Activated CD8-positive, alpha-beta T cell treated with anti-CD3 and anti-CD28 coated beads for 36 hours (primary cell): ENCODE measurements at regions not wholly inside any gene's neighbourhood (a gene's known extent, or its start where the extent isn't known, plus 50 kb on each side); places are given as distances from the start of the nearest gene placed in this dataset.

Experiments used
- ATAC-seq: fragments of 200-7000 bp; cut with Tn5 transposase; one replicate; pipeline ENCODE4 v1.10.0; 2021; ENCODE audit warnings: mild to moderate bottlenecking, moderate library complexity
- CTCF ChIA-PET: fragments of 350-600 bp; sonication (Branson Sonifier 250); formaldehyde crosslinking; loops from one replicate; lab custom pipeline; 2021; ENCODE audit warnings: antibody characterized with exemption; lab: Charles Lee
- POLR2A ChIA-PET: fragments of 350-600 bp; sonication (Branson Sonifier 250); formaldehyde crosslinking; loops from one replicate; lab custom pipeline; 2021; ENCODE audit warnings: antibody characterized with exemption; lab: Charles Lee
- DNase-seq: peaks from one replicate; pipeline ENCODE4 v3.0.0-alpha.2; 2020
- H3K27ac Mint-ChIP-seq: one replicate; pipeline ENCODE4 v1.8.0; 2021; ENCODE audit warnings: mild to moderate bottlenecking, mixed read lengths
- H3K27me3 Mint-ChIP-seq: one replicate; pipeline ENCODE4 v1.8.0; 2021; ENCODE audit warnings: mixed read lengths
- H3K36me3 Mint-ChIP-seq: one replicate; pipeline ENCODE4 v1.8.0; 2021; ENCODE audit warnings: low read depth, mixed read lengths
- H3K4me1 Mint-ChIP-seq: one replicate; pipeline ENCODE4 v1.8.0; 2021; ENCODE audit warnings: low read depth, mixed read lengths
- H3K4me3 Mint-ChIP-seq: one replicate; pipeline ENCODE4 v1.8.0; 2021; ENCODE audit warnings: mild to moderate bottlenecking, moderate library complexity, mixed read lengths
- H3K9me3 Mint-ChIP-seq: one replicate; pipeline ENCODE4 v1.8.0; 2021; ENCODE audit warnings: mixed read lengths
- intact Hi-C: fragments of 100-400 bp; cut with micrococcal nuclease; formaldehyde crosslinking; loops from one replicate; pipeline ENCODE4 v1.10.0; 2022
- TF ChIP-seq, protein P1 (sequence below): fragments of 200-600 bp; IDR thresholded peaks from one replicate; pipeline ENCODE4 v1.8.0; 2022; ENCODE audit warnings: antibody characterized with exemption, mild to moderate bottlenecking

DNA sequence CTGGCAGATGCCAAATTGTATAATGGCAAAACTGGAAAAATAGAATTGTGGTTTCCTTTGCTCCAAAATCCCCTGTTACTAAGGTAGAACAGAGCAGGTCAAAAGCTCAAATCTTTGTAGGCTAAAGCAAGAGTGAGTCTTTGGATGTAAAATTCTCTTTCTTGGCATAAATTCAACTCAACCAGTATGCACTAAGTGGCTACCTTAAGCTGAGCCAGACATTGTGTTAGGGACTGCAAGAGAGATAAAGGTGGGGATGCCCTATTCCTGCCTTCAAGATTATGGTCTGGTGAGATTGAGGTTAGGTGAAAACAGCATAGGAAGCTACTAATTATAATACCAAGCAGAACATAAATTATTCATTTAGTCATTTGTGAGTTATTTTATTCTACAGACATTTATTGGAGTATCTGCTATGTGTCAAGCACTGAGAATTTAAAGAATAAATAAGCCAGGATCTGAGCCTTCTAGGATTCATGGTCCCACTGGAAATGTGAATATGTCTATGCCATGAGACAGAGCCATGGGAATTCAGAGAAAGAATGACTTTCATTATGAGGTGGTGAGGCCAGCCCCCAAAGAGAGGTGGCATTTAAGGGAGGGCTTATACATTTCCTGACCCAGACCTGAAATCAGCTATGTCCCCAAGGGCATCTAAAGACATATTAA, 198.0 kb upstream of the NCKAP5 start:
- H3K27ac Mint-ChIP-seq = no peak overlapping the region
- TF ChIP-seq, protein P1, sequence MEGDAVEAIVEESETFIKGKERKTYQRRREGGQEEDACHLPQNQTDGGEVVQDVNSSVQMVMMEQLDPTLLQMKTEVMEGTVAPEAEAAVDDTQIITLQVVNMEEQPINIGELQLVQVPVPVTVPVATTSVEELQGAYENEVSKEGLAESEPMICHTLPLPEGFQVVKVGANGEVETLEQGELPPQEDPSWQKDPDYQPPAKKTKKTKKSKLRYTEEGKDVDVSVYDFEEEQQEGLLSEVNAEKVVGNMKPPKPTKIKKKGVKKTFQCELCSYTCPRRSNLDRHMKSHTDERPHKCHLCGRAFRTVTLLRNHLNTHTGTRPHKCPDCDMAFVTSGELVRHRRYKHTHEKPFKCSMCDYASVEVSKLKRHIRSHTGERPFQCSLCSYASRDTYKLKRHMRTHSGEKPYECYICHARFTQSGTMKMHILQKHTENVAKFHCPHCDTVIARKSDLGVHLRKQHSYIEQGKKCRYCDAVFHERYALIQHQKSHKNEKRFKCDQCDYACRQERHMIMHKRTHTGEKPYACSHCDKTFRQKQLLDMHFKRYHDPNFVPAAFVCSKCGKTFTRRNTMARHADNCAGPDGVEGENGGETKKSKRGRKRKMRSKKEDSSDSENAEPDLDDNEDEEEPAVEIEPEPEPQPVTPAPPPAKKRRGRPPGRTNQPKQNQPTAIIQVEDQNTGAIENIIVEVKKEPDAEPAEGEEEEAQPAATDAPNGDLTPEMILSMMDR = no peak
- no peak overlapping the region for H3K4me3 Mint-ChIP-seq
- intact Hi-C loops = no loop called here
- no peaks in the 10 kb centered on the region for H3K27me3 Mint-ChIP-seq
- POLR2A ChIA-PET = no interaction called here
- H3K36me3 Mint-ChIP-seq = no peaks in the 10 kb centered on the region
- no peaks in the 10 kb centered on the region for H3K9me3 Mint-ChIP-seq
- no peaks in the 10 kb centered on the region for H3K4me1 Mint-ChIP-seq
- CTCF ChIA-PET = interaction anchor here (1.6 kb wide), 1 partner anchor 13 kb away, joined by 4 read pairs; no protein-coding TSS in a partner anchor
- ATAC-seq (no peak), DNase-seq (no peak)

GRCh38 chr2:133768256-133768655, 200.0 kb upstream of the NCKAP5 start:
- ChIA-PET CTCF (interaction anchor here (0.9 kb wide), 1 partner anchor 76 kb away, joined by 3 read pairs; no protein-coding TSS in a partner anchor), POLR2A (no interaction called here)
- ATAC-seq (no peak), DNase-seq (no peak)
- no peaks in the 10 kb centered on the region for H3K36me3 Mint-ChIP-seq
- H3K27me3 Mint-ChIP-seq = peaks cover 2% of the 10 kb centered on the region
- intact Hi-C loops = no loop called here
- TF ChIP-seq, protein P1 = no peak
- H3K9me3 Mint-ChIP-seq = no peaks in the 10 kb centered on the region
- no peak overlapping the region for H3K4me3 Mint-ChIP-seq
- H3K27ac Mint-ChIP-seq = no peak overlapping the region
- H3K4me1 Mint-ChIP-seq = no peaks in the 10 kb centered on the region

DNA sequence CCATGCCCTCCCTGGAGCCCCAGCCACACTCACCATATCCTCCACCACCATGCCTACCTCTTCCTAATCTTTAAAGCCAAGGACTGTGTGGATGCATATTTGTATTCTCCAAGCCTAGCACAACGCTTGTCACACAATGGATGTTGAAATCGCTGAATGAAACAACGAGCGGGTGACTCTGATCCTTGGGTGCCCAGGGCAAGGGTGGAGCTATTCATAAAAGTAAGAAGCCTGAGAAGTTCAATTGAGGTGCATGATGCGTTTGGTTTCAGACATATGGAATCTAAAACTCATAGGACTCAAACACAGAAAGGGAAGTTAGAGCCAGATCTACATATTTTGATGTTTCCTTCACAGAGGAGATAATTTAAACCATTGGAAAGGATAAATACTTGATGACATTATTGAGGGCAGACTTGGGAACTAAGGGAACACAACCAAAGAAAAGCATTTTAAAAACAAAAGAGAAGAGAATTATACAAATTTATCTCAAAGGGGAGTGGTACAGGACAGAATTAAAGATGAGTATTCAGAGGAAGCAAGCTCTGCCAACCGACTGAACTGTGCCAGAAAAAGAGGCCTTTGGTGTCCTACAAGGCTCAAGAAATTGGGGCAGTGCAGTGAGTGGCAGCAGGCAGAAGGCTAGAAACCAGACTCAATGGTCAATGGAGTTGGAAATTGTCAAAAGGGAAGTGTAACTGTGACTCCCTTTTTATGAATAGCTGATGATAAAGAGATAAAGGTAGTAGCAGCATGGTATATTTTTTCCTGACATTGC, 200.6 kb upstream of the NCKAP5 start:
- ChIA-PET POLR2A (no interaction called here), CTCF (interaction anchor here (0.9 kb wide), 1 partner anchor 75 kb away, joined by 3 read pairs; no protein-coding TSS in a partner anchor)
- intact Hi-C loops = no loop called here
- Mint-ChIP-seq H3K4me1 (no peaks in the 10 kb centered on the region), H3K27me3 (peaks cover 2% of the 10 kb centered on the region), H3K4me3 (no peak overlapping the region), H3K27ac (no peak overlapping the region), H3K36me3 (no peaks in the 10 kb centered on the region), H3K9me3 (no peaks in the 10 kb centered on the region)
- DNase-seq (no peak), ATAC-seq (no peak)
- TF ChIP-seq, protein P1 = no peak

DNA sequence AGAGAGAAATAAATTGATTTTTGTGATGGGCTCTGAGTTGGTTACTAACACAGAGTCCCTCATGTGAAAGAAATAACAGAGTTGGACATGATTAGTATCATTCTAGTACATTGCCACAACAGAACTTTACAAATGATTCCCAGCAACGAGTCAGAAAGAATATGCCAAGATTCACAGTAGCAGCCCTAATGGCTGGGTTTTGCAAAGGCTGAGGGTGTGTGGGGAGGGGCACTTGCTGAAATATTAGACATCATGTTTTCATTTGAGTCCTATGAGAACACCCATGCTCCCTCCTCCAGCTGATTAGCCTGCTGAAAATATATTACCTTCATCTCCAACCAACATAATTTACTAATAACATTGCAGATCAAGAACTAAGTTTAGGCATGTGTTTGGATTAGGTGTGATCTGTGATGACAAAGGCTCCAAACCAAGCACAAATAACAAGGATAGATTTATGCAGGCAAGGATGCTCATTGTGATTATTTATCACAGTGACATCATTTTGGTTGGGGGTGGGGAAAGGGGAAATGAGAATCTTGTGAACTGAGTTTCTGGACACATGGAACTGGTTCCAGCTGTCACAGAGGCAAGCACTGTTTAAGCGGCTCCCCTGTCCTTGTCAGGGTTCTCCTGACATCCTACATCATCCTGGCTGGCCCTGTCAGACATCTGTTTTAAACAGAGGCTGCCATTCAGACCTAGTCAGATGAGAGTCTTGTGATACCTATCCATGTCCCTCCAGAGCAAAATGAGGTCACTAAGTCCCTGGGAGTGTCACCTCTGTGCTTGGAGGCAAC, 205.8 kb upstream of the NCKAP5 start:
- H3K4me1 Mint-ChIP-seq = no peaks in the 10 kb centered on the region
- intact Hi-C loops = no loop called here
- no peak overlapping the region for H3K27ac Mint-ChIP-seq
- H3K36me3 Mint-ChIP-seq = no peaks in the 10 kb centered on the region
- DNase-seq (no peak), ATAC-seq (no peak)
- H3K9me3 Mint-ChIP-seq = no peaks in the 10 kb centered on the region
- peaks cover 6% of the 10 kb centered on the region for H3K27me3 Mint-ChIP-seq
- TF ChIP-seq, protein P1 = no peak
- ChIA-PET CTCF (no interaction called here), POLR2A (no interaction called here)
- H3K4me3 Mint-ChIP-seq = no peak overlapping the region
